A549 (cell line): ENCODE measurements at regions not wholly inside any gene's neighbourhood (a gene's known extent, or its start where the extent isn't known, plus 50 kb on each side); places are given as distances from the start of the nearest gene placed in this dataset.

Source experiments
- CHD2 ChIP-seq: fragments of 150-350 bp; IDR thresholded peaks from 2 replicates; pipeline ENCODE4 v1.6.1; 2014; ENCODE audit warnings: low read length; ENCODE audit not compliant: partially characterized antibody
- CTCF ChIP-seq: fragments of >200 bp; sonication (Bioruptor Twin); formaldehyde crosslinking; IDR thresholded peaks from 3 replicates; pipeline ENCODE4 v1.5.1; 2016
- ESRRA ChIP-seq: fragments of 150-350 bp; IDR thresholded peaks from 2 replicates; pipeline ENCODE4 v1.6.1; 2014; ENCODE audit warnings: mild to moderate bottlenecking, low read length, borderline replicate concordance
- GATA3 ChIP-seq: IDR thresholded peaks from 2 replicates; pipeline ENCODE4 v1.6.1; 2012; ENCODE audit warnings: borderline replicate concordance
- HES2 ChIP-seq: fragments of >200 bp; sonication (Bioruptor Twin); formaldehyde crosslinking; IDR thresholded peaks from 2 replicates; pipeline ENCODE4 v1.6.1; 2016
- MAFK ChIP-seq: fragments of 450-650 bp; IDR thresholded peaks from 2 replicates; pipeline ENCODE4 v1.6.1; 2014; ENCODE audit not compliant: partially characterized antibody
- PHF8 ChIP-seq: fragments of 200-600 bp; sonication (generic); IDR thresholded peaks from 2 replicates; pipeline ENCODE4 v1.6.1; 2016; ENCODE audit warnings: low read depth, mild to moderate bottlenecking, antibody characterized with exemption, moderate library complexity, borderline replicate concordance
- POLR2A ChIP-seq: IDR thresholded peaks from 2 replicates; pipeline ENCODE4 v1.6.1; 2012; ENCODE audit warnings: mild to moderate bottlenecking, low read length
- REST ChIP-seq: fragments of 200-600 bp; sonication (generic); IDR thresholded peaks from 2 replicates; pipeline ENCODE4 v1.6.1; 2016; ENCODE audit warnings: antibody characterized with exemption, mild to moderate bottlenecking, moderate library complexity
- RFX5 ChIP-seq: fragments of 450-650 bp; IDR thresholded peaks from 2 replicates; pipeline ENCODE4 v1.7.1; 2014; ENCODE audit warnings: antibody characterized with exemption, mild to moderate bottlenecking, moderate library complexity
- SMC3 ChIP-seq: fragments of >200 bp; sonication (Bioruptor Twin); formaldehyde crosslinking; IDR thresholded peaks from 3 replicates; pipeline ENCODE4 v1.6.1; 2018; ENCODE audit warnings: inconsistent platforms
- USF2 ChIP-seq: fragments of 450-650 bp; IDR thresholded peaks from 2 replicates; pipeline ENCODE4 v1.6.1; 2014; ENCODE audit warnings: antibody characterized with exemption
- ZSCAN20 ChIP-seq: fragments of 250-450 bp; sonication (Bioruptor Pico); IDR thresholded peaks from 2 replicates; pipeline ENCODE4 v1.8.0; 2022; ENCODE audit warnings: mild to moderate bottlenecking, moderate library complexity

- TF ChIP-seq CTCF, result no peak
- no peak for TF ChIP-seq RFX5
- no peak for TF ChIP-seq POLR2A
- TF ChIP-seq ESRRA, result no peak
- TF ChIP-seq CHD2, result no peak
- no peak for TF ChIP-seq MAFK
- TF ChIP-seq PHF8, result no peak
- TF ChIP-seq HES2, result no peak
- TF ChIP-seq GATA3, result no peak
- no peak for TF ChIP-seq SMC3
- no peak for TF ChIP-seq ZSCAN20 (CRISPR knock-in tag)
- TF ChIP-seq REST, result no peak
- no peak for TF ChIP-seq USF2
Measured at GRCh38 chrX:139194571-139195280, 335.8 kb upstream of the F9 start.
